Psoas muscle (tissue), 7 donors: ENCODE measurements at regions not wholly inside any gene's neighbourhood (a gene's known extent, or its start where the extent isn't known, plus 50 kb on each side); places are given as distances from the start of the nearest gene placed in this dataset.

ENCODE experiments used
- ATAC-seq, 4 donors: fragments of 200-7000 bp; cut with Tn5 transposase; one replicate each; pipeline ENCODE4 v1.9.1; 2020; ENCODE audit warnings: moderate library complexity in 3 of 4, mild to moderate bottlenecking in 2 of 4
- DNase-seq, 2 donors: peaks; one replicate each; pipeline ENCODE4 v3.0.0-alpha.2; 2020
- H3K27ac ChIP-seq: fragments of 200-600 bp; one replicate; pipeline ENCODE4 v1.8.0; 2022
- H3K27me3 ChIP-seq, 3 donors: fragments of 200-600 bp in 1 of 3; one replicate each; pipeline versions ENCODE4 v1.6.1 to v1.8.0; 2013 to 2022; ENCODE audit warnings: low read length in 2 of 3, mild to moderate bottlenecking in 2 of 3, moderate library complexity in 1 of 3; ENCODE audit not compliant: insufficient read depth in 3 of 3
- H3K36me3 ChIP-seq, 2 donors: fragments of 200-600 bp in 1 of 2; one replicate each; pipeline versions ENCODE4 v1.6.1 to v1.8.0; 2013 to 2022; ENCODE audit warnings: low read depth in 1 of 2, mild to moderate bottlenecking in 1 of 2, moderate library complexity in 1 of 2; ENCODE audit not compliant: insufficient read depth in 1 of 2
- H3K4me1 ChIP-seq: fragments of 200-600 bp; one replicate; pipeline ENCODE4 v1.8.0; 2022
- H3K4me3 ChIP-seq: fragments of 200-600 bp; one replicate; pipeline ENCODE4 v1.8.0; 2022; ENCODE audit warnings: mild to moderate bottlenecking
- H3K9me3 ChIP-seq: fragments of 200-600 bp; one replicate; pipeline ENCODE4 v1.8.0; 2022
- CTCF ChIP-seq: fragments of 200-600 bp; IDR thresholded peaks from one replicate; pipeline ENCODE4 v1.8.0; 2022; ENCODE audit warnings: antibody characterized with exemption
- WGBS, 3 donors: extraction: QIAGEN DNeasy Blood & Tissue Kit; methylation state at CpG; one replicate each; pipeline versions ENCODE4 v1.1.6 to v1.1.7; 2013; 5-methylcytosine and 5-hydroxymethylcytosine counted together
- intact Hi-C, 2 donors: fragments of 100-400 bp; cut with DNase I; formaldehyde crosslinking; loops; one replicate each; pipeline versions ENCODE4 v1.11.0 to v1.14.2; 2022
- donor health status: healthy with polysubstance abuse.
- donor health status: DM: no; HTN: no; CAD: no; lungs with moderate emphysema.
- donor health status: Bipolar disorder and iron deficiency.
- donor health status: healthy.
- donor health status: DM: yes; HTN: yes; CAD: no.
- donor health status: DM: no; HTN: no; CAD: no.
- donor health status: DM: yes; HTN: yes; CAD: no.

DNA sequence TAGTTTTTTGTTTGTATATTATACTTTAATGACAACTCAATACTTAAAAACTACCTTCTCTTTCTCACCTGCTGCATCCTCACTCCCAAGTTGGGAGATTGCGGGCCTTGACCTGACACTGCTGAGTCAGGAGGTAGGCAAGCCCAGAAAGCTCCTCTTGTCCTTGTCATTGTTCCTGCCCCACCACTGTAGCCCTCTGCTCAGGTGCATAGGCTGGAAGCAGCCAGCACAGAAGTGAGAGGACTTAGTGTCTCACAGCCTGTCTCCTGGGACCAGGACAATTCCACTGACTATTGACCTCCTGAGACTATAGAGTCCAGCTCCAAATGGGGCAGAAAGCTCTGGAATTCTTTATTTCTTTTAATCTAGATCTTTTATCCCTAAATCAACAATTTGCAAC, 123.5 kb upstream of the NDP start:
- Histone ChIP-seq H3K27me3 (peaks cover 0 to 37% (median 0%) of the 10 kb centered on the region in 3 donors), H3K4me1 (no peaks in the 10 kb centered on the region), H3K9me3 (no peaks in the 10 kb centered on the region), H3K36me3 (no peaks in the 10 kb centered on the region), H3K4me3 (no peak overlapping the region), H3K27ac (no peak overlapping the region)
- TF ChIP-seq CTCF = no peak
- intact Hi-C loops = no loop called here
- no peak for DNase-seq
- no peak for ATAC-seq
- 90 to 100% (median 92%) methylated on average over 1 of the region's 1 CpG for WGBS, 3 donors

DNA sequence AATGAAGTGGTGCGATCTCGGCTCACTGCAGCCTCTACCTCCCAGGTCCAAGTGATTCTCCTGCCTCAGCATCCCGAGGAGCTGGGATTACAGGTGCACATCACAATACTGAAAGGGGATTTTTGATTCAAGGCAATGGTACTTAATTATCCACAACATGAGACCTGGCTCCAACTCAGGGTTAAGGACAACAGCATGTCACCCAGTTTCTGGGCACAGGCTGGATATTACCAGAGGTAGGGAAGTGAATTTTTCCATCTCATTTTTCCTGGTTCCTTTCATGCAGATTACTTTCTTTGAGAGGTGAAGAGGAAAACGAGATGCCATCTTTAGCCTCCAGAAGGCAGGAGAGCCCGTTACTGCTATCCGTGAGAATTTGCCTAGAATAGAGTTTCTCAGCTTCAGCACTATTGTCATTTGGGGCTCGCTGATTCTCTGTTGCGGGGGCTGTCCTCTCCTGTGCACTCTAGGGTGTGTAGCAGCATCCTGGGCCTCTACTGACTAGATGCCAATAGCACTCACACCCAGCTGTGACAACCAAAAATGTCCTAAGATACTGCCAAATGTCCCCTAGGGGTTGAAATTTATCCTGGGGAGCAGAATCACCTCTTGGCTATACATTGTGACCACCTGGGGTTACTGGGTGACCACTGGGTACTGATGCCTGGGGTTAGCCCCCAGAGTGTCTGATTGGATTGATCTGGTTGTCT, 121.8 kb upstream of the NDP start:
- Histone ChIP-seq H3K27me3 (peaks cover 0 to 33% (median 0%) of the 10 kb centered on the region in 3 donors), H3K4me1 (no peaks in the 10 kb centered on the region), H3K36me3 (no peaks in the 10 kb centered on the region), H3K4me3 (no peak overlapping the region), H3K9me3 (no peaks in the 10 kb centered on the region), H3K27ac (no peak overlapping the region)
- no peak for DNase-seq
- no peak for TF ChIP-seq CTCF
- ATAC-seq = no peak
- WGBS, 3 donors = 83 to 86% (median 85%) methylated on average over 8 of the region's 8 CpGs
- intact Hi-C loops = no loop called here

GRCh38 chrX:44093431-44093830, 120.2 kb upstream of the NDP start:
- no peaks in the 10 kb centered on the region for H3K36me3 ChIP-seq
- intact Hi-C loops = no loop called here
- ATAC-seq (no peak), DNase-seq (no peak)
- H3K27me3 ChIP-seq = peaks cover 0 to 31% (median 0%) of the 10 kb centered on the region in 3 donors
- H3K4me3 ChIP-seq = no peak overlapping the region
- no peak overlapping the region for H3K27ac ChIP-seq
- no peaks in the 10 kb centered on the region for H3K4me1 ChIP-seq
- H3K9me3 ChIP-seq = no peaks in the 10 kb centered on the region
- TF ChIP-seq CTCF = no peak
- 69 to 73% (median 71%) methylated on average over 3 of the region's 3 CpGs for WGBS, 3 donors

- Histone ChIP-seq H3K4me3 (no peak overlapping the region), H3K27me3 (peaks cover 0 to 31% (median 0%) of the 10 kb centered on the region in 3 donors), H3K27ac (no peak overlapping the region), H3K9me3 (no peaks in the 10 kb centered on the region), H3K4me1 (no peaks in the 10 kb centered on the region), H3K36me3 (no peaks in the 10 kb centered on the region)
- no peak for DNase-seq
- 43 to 88% (median 74%) methylated on average over 2 of the region's 2 CpGs for WGBS, 3 donors
- no peak for TF ChIP-seq CTCF
- intact Hi-C loops = no loop called here
- no peak for ATAC-seq
Observed at GRCh38 chrX:44092778-44093177, 119.6 kb upstream of the NDP start.
